GM21360 (cell line): ENCODE measurements at regions not wholly inside any gene's neighbourhood (a gene's known extent, or its start where the extent isn't known, plus 50 kb on each side); places are given as distances from the start of the nearest gene placed in this dataset.
"Not testable (repeated sequence)": the region's sequence is repeated elsewhere in the genome, so short reads cannot be mapped to it uniquely, and the experiment has no call there.

Source experiments
- ATAC-seq: cut with Tn5 transposase; IDR thresholded peaks from one replicate; pipeline ENCODE4 v1.9.1; 2021; ENCODE audit warnings: mild to moderate bottlenecking, moderate library complexity; ENCODE audit not compliant: unreplicated experiment

- not testable (repeated sequence) for ATAC-seq
Measured at GRCh38 chr2:111602259-111602658, 281.7 kb downstream of the ANAPC1 start.

GRCh38 chr2:111605798-111606197 is 278.2 kb downstream of the ANAPC1 start:
- not testable (repeated sequence) for ATAC-seq

GRCh38 chr2:111606632-111607031 is 277.4 kb downstream of the ANAPC1 start:
- not testable (repeated sequence) for ATAC-seq

GRCh38 chr2:111609146-111609844 is 274.7 kb downstream of the ANAPC1 start:
- ATAC-seq, result not testable (repeated sequence)

GRCh38 chr2:111610035-111610434 is 274.0 kb downstream of the ANAPC1 start:
- not testable (repeated sequence) for ATAC-seq

GRCh38 chr2:111616651-111617218 is 267.3 kb downstream of the ANAPC1 start:
- no peak for ATAC-seq

GRCh38 chr2:111617299-111618225 is 266.4 kb downstream of the ANAPC1 start:
- no peak for ATAC-seq

- ATAC-seq, result no peak
Measured at GRCh38 chr2:111618226-111618977, 265.6 kb downstream of the ANAPC1 start.

- ATAC-seq, result no peak
Measured at GRCh38 chr2:111618978-111619902, 264.8 kb downstream of the ANAPC1 start.

- no peak for ATAC-seq
Measured at GRCh38 chr2:111620281-111620680, 263.7 kb downstream of the ANAPC1 start.

GRCh38 chr2:111622859-111623258 is 261.1 kb downstream of the ANAPC1 start:
- no peak for ATAC-seq

GRCh38 chr2:111623380-111623779 is 260.6 kb downstream of the ANAPC1 start:
- ATAC-seq, result no peak

GRCh38 chr2:111624411-111625156 is 259.4 kb downstream of the ANAPC1 start:
- ATAC-seq, result no peak

- ATAC-seq, result not testable (repeated sequence)
Measured at GRCh38 chr2:111625157-111625537, 258.8 kb downstream of the ANAPC1 start.

- no peak for ATAC-seq
Measured at GRCh38 chr2:111626037-111626864, 257.7 kb downstream of the ANAPC1 start.

- no peak for ATAC-seq
Measured at GRCh38 chr2:111626865-111627163, 257.2 kb downstream of the ANAPC1 start.

- no peak for ATAC-seq
Measured at GRCh38 chr2:111627256-111627655, 256.7 kb downstream of the ANAPC1 start.

- no peak for ATAC-seq
Measured at GRCh38 chr2:111628221-111628620, 255.8 kb downstream of the ANAPC1 start.
